Neural progenitor cell (in vitro differentiated cells): ENCODE measurements at regions not wholly inside any gene's neighbourhood (a gene's known extent, or its start where the extent isn't known, plus 50 kb on each side); places are given as distances from the start of the nearest gene placed in this dataset.

Experiments
- CTCF ChIP-seq: fragments of 200-600 bp; sonication (generic); IDR thresholded peaks from 2 replicates; pipeline ENCODE4 v1.5.1; 2017; ENCODE audit warnings: antibody characterized with exemption, mild to moderate bottlenecking
- EZH2 ChIP-seq: fragments of 200-600 bp; sonication (generic); IDR thresholded peaks from 2 replicates; pipeline ENCODE4 v1.6.1; 2017; ENCODE audit warnings: antibody characterized with exemption, mild to moderate bottlenecking, moderate library complexity
- EZH2phosphoT487 ChIP-seq: fragments of 200-600 bp; sonication (generic); IDR thresholded peaks from 2 replicates; pipeline ENCODE4 v1.6.1; 2017; ENCODE audit warnings: antibody characterized with exemption

DNA sequence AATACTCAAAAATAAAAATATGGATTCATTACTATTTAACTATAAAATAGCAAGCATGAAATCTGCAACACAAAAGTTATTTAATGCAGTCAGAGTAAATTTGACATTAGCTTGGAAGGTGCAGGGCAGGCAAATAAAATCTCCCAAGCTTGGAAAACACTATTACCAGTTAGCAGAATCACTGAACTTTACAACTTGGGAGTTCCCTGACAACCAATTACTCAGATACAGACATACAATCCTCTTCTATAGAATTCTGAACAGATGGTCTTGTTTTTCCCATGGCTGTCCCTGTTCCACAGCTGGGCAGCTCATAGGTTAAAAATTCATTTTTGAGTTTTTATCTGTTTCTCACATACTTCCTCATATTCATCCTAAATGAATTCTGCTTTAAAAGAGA lies 1002.6 kb downstream of the SORCS3 start:
- TF ChIP-seq CTCF: no peak
- no peak for TF ChIP-seq EZH2
- TF ChIP-seq EZH2phosphoT487: no peak
